MCF 10A (cell line): ENCODE measurements at regions not wholly inside any gene's neighbourhood (a gene's known extent, or its start where the extent isn't known, plus 50 kb on each side); places are given as distances from the start of the nearest gene placed in this dataset.

Experiments
- BruUV-seq: library from RNA; stranded (reverse); fragments of 400-500 nt; replicated peaks from 2 replicates; lab custom pipeline; 2021; lab: Mats Ljungman, UMichigan
- CTCF ChIA-PET: fragments of 300-600 bp; sonication (Branson Sonifier 250); formaldehyde crosslinking; extraction: SDS; loops from one replicate; lab custom pipeline; 2021; ENCODE audit warnings: antibody characterized with exemption, inconsistent platforms; lab: Yijun Ruan, JAX
- POLR2A ChIA-PET: fragments of 300-600, 350-650 bp; sonication (Branson Sonifier 250); formaldehyde crosslinking; extraction: SDS; loops from one replicate; lab custom pipeline; 2020; ENCODE audit warnings: antibody characterized with exemption, inconsistent platforms; lab: Yijun Ruan, JAX
- DNase-seq: peaks from one replicate; pipeline ENCODE4 v3.0.0-alpha.2; 2018; ENCODE audit not compliant: unreplicated experiment
- H3K27ac Mint-ChIP-seq: one replicate; pipeline ENCODE4 v1.8.0; 2022; ENCODE audit warnings: mild to moderate bottlenecking, low read depth, mixed read lengths; ENCODE audit not compliant: unreplicated experiment
- H3K27me3 Mint-ChIP-seq: one replicate; pipeline ENCODE4 v1.8.0; 2022; ENCODE audit warnings: mixed read lengths; ENCODE audit not compliant: insufficient read depth, unreplicated experiment
- H3K36me3 Mint-ChIP-seq: one replicate; pipeline ENCODE4 v1.8.0; 2022; ENCODE audit warnings: mild to moderate bottlenecking, moderate library complexity, mixed read lengths; ENCODE audit not compliant: insufficient read depth, unreplicated experiment
- H3K4me1 Mint-ChIP-seq: one replicate; pipeline ENCODE4 v1.8.0; 2022; ENCODE audit warnings: mixed read lengths; ENCODE audit not compliant: insufficient read depth, unreplicated experiment
- H3K4me3 Mint-ChIP-seq: one replicate; pipeline ENCODE4 v1.8.0; 2022; ENCODE audit warnings: mild to moderate bottlenecking, moderate library complexity, mixed read lengths; ENCODE audit not compliant: unreplicated experiment
- H3K9me3 Mint-ChIP-seq: one replicate; pipeline ENCODE4 v1.8.0; 2022; ENCODE audit warnings: mixed read lengths; ENCODE audit not compliant: unreplicated experiment
- intact Hi-C: fragments of 100-400 bp; cut with micrococcal nuclease; formaldehyde crosslinking; loops from 2 replicates; pipeline ENCODE4 v1.14.1; 2022
- TF ChIP-seq, protein P1 (sequence below): fragments of 200-600 bp; IDR thresholded peaks from one replicate; pipeline ENCODE4 v1.8.0; 2022; ENCODE audit warnings: antibody characterized with exemption, mild to moderate bottlenecking; ENCODE audit not compliant: unreplicated experiment

DNA sequence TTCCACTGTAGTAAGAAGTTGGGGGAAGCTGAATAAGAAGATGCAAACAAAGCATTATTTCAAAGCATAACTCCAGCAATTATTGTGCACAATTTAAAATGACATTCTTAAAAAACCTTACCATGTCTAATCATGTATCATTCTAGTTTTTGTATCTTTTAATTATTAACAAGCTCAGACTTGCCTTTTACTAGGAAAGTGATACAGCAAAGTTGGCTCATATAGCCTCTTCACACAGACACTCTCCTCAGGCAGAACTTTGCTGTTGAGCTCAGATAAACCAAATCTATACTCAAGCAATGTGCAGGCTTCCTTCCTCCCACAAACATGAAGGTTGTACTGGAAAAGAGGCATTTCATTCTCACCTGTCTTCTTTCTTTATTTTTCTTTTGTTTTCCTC, 358.7 kb upstream of the EMCN start:
- intact Hi-C loops, result no loop called here
- TF ChIP-seq, protein P1, sequence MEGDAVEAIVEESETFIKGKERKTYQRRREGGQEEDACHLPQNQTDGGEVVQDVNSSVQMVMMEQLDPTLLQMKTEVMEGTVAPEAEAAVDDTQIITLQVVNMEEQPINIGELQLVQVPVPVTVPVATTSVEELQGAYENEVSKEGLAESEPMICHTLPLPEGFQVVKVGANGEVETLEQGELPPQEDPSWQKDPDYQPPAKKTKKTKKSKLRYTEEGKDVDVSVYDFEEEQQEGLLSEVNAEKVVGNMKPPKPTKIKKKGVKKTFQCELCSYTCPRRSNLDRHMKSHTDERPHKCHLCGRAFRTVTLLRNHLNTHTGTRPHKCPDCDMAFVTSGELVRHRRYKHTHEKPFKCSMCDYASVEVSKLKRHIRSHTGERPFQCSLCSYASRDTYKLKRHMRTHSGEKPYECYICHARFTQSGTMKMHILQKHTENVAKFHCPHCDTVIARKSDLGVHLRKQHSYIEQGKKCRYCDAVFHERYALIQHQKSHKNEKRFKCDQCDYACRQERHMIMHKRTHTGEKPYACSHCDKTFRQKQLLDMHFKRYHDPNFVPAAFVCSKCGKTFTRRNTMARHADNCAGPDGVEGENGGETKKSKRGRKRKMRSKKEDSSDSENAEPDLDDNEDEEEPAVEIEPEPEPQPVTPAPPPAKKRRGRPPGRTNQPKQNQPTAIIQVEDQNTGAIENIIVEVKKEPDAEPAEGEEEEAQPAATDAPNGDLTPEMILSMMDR, result no peak
- Mint-ChIP-seq H3K4me3 (no peak overlapping the region), H3K27me3 (no peaks in the 10 kb centered on the region), H3K36me3 (no peaks in the 10 kb centered on the region), H3K27ac (no peak overlapping the region), H3K4me1 (no peaks in the 10 kb centered on the region), H3K9me3 (no peaks in the 10 kb centered on the region)
- ChIA-PET CTCF (interaction anchor here (0.7 to 1.0 kb wide), 3 partner anchors 9 to 135 kb away, joined by 3 to 4 read pairs (median 4); no protein-coding TSS in a partner anchor), POLR2A (no interaction called here)
- no TSS peak for BruUV-seq
- no peak for DNase-seq

DNA sequence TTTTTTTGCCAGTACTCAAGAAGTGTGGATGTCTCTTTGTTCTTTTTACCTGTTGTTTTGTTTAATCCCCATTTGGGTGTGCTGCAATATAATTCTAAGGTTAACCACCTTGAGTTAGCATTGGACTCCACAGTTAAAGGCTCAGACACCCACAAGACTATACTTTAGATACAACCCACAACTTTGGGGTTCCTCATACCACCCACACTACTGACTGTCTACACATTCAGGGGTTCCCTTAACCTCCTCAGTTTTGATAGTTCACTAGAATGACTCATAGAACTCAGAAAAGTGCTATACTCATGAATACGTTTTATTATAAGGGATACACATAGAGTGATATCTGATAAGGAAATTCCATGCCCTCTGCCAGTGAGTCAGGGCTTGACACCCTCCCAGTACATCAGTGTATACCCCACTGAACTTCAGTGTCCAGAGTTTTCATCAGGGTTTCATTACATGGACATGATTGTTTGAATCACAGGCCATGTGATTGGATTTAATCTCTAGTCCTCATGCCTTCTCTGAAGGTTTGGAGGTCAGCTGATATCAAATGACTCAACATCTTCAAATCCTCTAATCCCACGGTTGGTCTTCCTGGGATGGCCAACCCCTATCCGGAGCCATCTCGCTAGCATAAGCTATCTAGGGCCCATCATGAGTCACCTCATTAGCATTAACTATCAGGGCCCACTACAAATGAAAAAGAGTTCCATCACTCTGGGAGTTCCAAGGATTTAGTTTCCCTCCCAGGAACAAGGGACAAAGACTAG, 357.7 kb upstream of the EMCN start:
- POLR2A ChIA-PET, result interaction anchor here (0.9 kb wide), 1 partner anchor 283 kb away, joined by 3 read pairs; no protein-coding TSS in a partner anchor

DNA sequence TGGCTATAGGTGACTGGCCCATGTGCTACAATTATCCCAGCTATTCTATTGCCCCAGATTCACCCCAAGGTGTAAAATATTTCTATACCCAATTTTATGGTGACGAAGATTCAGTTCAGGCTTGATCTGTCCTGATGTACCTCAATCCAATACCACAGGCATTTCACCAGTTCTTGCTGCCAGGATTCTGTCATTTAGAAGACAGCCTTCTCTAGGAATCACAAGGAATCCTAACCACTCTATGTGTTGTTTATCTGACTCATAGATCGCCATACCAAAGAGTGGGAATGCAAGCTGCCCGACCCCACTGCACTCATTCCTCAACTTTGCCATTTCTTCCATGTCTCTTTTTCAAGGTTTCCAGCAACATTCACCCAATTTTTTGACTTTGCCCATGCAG, 355.0 kb upstream of the EMCN start:
- H3K27me3 Mint-ChIP-seq, result no peaks in the 10 kb centered on the region
- BruUV-seq, result no TSS peak
- no peak overlapping the region for H3K4me3 Mint-ChIP-seq
- no peak for DNase-seq
- TF ChIP-seq, protein P1, result no peak
- H3K27ac Mint-ChIP-seq, result no peak overlapping the region
- H3K9me3 Mint-ChIP-seq, result no peaks in the 10 kb centered on the region
- peaks cover 11% of the 10 kb centered on the region for H3K4me1 Mint-ChIP-seq
- ChIA-PET CTCF (no interaction called here), POLR2A (no interaction called here)
- intact Hi-C loops, result no loop called here
- no peaks in the 10 kb centered on the region for H3K36me3 Mint-ChIP-seq

More for the DNA sequence above, 357.7 kb upstream of the EMCN start:
- Mint-ChIP-seq H3K9me3 (no peaks in the 10 kb centered on the region), H3K4me3 (no peak overlapping the region), H3K27me3 (no peaks in the 10 kb centered on the region), H3K27ac (no peak overlapping the region), H3K4me1 (peaks cover 10% of the 10 kb centered on the region), H3K36me3 (no peaks in the 10 kb centered on the region)
- intact Hi-C loops, result no loop called here
- CTCF ChIA-PET, result no interaction called here
- TF ChIP-seq, protein P1, result no peak
- DNase-seq, result no peak
- no TSS peak for BruUV-seq

DNA sequence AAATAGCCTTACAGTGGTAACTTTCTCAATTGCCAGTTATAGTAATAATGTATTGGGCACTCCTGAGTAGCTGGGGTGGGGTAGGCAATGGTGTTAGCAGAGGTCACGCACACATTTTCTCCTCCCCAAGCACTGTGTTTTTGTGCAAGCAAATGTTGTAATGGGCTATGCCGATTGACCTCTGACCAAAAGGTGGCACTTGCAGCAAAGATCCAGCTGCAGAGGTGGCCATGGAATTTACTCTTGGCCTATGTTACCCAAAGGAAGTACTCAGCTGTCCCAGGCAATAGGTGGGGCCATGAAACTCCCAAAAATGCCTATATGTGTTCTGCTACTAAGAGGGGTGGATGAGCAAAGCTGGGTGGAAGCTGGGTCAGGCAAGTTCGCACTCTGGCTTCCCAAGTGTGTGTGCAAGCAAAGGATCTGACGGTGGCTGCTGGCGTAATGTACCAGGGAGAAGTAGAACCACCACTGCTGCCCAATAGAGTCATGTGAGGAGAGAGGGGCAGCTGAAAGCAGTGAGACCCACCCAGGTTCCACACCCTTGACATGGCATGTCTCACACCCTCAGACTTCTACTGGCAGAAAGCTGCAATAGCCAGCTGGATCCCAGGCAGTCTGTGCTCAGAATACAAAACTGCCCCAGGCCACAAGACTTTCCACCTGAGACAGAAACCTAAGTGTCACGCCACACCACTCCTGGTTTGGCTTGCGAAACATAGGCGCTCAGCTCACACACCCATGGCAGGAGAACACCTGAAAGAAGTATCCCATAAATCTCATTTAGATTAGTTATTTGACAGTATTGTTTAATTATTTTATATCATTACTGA, 353.3 kb upstream of the EMCN start:
- peak; percentile 50 for DNase-seq
- TF ChIP-seq, protein P1, result no peak
- ChIA-PET POLR2A (interaction anchor here (0.6 to 1.9 kb wide), 8 partner anchors 9 to 888 kb away, joined by 3 to 6 read pairs (median 3); no protein-coding TSS in a partner anchor), CTCF (interaction anchor here (0.5 to 0.7 kb wide), 3 partner anchors 176 to 470 kb away, joined by 3 to 6 read pairs (median 3); no protein-coding TSS in a partner anchor)
- Mint-ChIP-seq H3K9me3 (peaks cover 13% of the 10 kb centered on the region), H3K36me3 (no peaks in the 10 kb centered on the region), H3K27me3 (no peaks in the 10 kb centered on the region), H3K27ac (no peak overlapping the region), H3K4me3 (no peak overlapping the region), H3K4me1 (peaks cover 11% of the 10 kb centered on the region)
- intact Hi-C loops, result no loop called here
- BruUV-seq, result no TSS peak
